Cerebellar cortex (tissue), 1 donor: ENCODE measurements at regions not wholly inside any gene's neighbourhood (a gene's known extent, or its start where the extent isn't known, plus 50 kb on each side); places are given as distances from the start of the nearest gene placed in this dataset.

Source experiments
- DNase-seq: peaks from one replicate; pipeline ENCODE4 v3.0.0-alpha.2; 2015; ENCODE audit warnings: low spot score

- no peak for DNase-seq
Measured at GRCh38 chr3:69532547-69533224, 146.8 kb upstream of the FRMD4B start.

GRCh38 chr3:69531576-69532546 is 146.0 kb upstream of the FRMD4B start:
- no peak for DNase-seq

GRCh38 chr3:69530554-69530953 is 144.7 kb upstream of the FRMD4B start:
- no peak for DNase-seq

- no peak for DNase-seq
Measured at GRCh38 chr3:69527498-69527897, 141.6 kb upstream of the FRMD4B start.

GRCh38 chr3:69524816-69525215 is 138.9 kb upstream of the FRMD4B start:
- DNase-seq = no peak

- no peak for DNase-seq
Measured at GRCh38 chr3:69521286-69521685, 135.4 kb upstream of the FRMD4B start.

- DNase-seq = no peak
Measured at GRCh38 chr3:69511361-69511760, 125.5 kb upstream of the FRMD4B start.

- DNase-seq = no peak
Measured at GRCh38 chr3:69510481-69511030, 124.7 kb upstream of the FRMD4B start.

GRCh38 chr3:69509288-69509687 is 123.4 kb upstream of the FRMD4B start:
- DNase-seq = no peak

GRCh38 chr3:69505770-69506407 is 120.0 kb upstream of the FRMD4B start:
- DNase-seq = no peak

- DNase-seq = no peak
Measured at GRCh38 chr3:69504232-69504631, 118.3 kb upstream of the FRMD4B start.

GRCh38 chr3:69500604-69501003 is 114.7 kb upstream of the FRMD4B start:
- DNase-seq = no peak

GRCh38 chr3:69499899-69500421 is 114.1 kb upstream of the FRMD4B start:
- no peak for DNase-seq

GRCh38 chr3:69499422-69499821 is 113.5 kb upstream of the FRMD4B start:
- DNase-seq = no peak

- no peak for DNase-seq
Measured at GRCh38 chr3:69496856-69497255, 111.0 kb upstream of the FRMD4B start.

- DNase-seq = no peak
Measured at GRCh38 chr3:69494185-69494584, 108.3 kb upstream of the FRMD4B start.

GRCh38 chr3:69493157-69493556 is 107.3 kb upstream of the FRMD4B start:
- DNase-seq = no peak

GRCh38 chr3:69491975-69492374 is 106.1 kb upstream of the FRMD4B start:
- DNase-seq = no peak

- DNase-seq = no peak
Measured at GRCh38 chr3:69490971-69491370, 105.1 kb upstream of the FRMD4B start.

GRCh38 chr3:69490235-69490634 is 104.3 kb upstream of the FRMD4B start:
- DNase-seq = no peak

- DNase-seq = no peak
Measured at GRCh38 chr3:69488026-69488425, 102.1 kb upstream of the FRMD4B start.

- no peak for DNase-seq
Measured at GRCh38 chr3:69485489-69485888, 99.6 kb upstream of the FRMD4B start.
